HG03064 (cell line): ENCODE measurements at regions not wholly inside any gene's neighbourhood (a gene's known extent, or its start where the extent isn't known, plus 50 kb on each side); places are given as distances from the start of the nearest gene placed in this dataset.
"Not testable (repeated sequence)": the region's sequence is repeated elsewhere in the genome, so short reads cannot be mapped to it uniquely, and the experiment has no call there.

Experiments
- ATAC-seq: cut with Tn5 transposase; IDR thresholded peaks from one replicate; pipeline ENCODE4 v1.9.1; 2021; ENCODE audit warnings: low read depth; ENCODE audit not compliant: unreplicated experiment

GRCh38 chr13:65629926-65630325 is 1600.2 kb downstream of the PCDH9 start:
- no peak for ATAC-seq

- ATAC-seq, result no peak
Measured at GRCh38 chr13:65623148-65623547, 1607.0 kb downstream of the PCDH9 start.

- no peak for ATAC-seq
Measured at GRCh38 chr13:65615506-65615905, 1614.6 kb downstream of the PCDH9 start.

GRCh38 chr13:65613004-65613403 is 1617.1 kb downstream of the PCDH9 start:
- no peak for ATAC-seq

GRCh38 chr13:65609350-65609749 is 1620.8 kb downstream of the PCDH9 start:
- ATAC-seq, result no peak

- no peak for ATAC-seq
Measured at GRCh38 chr13:65606622-65607021, 1623.5 kb downstream of the PCDH9 start.

GRCh38 chr13:65605396-65605795 is 1624.7 kb downstream of the PCDH9 start:
- ATAC-seq, result no peak

- no peak for ATAC-seq
Measured at GRCh38 chr13:65603160-65603559, 1627.0 kb downstream of the PCDH9 start.

- ATAC-seq, result no peak
Measured at GRCh38 chr13:65601855-65602254, 1628.3 kb downstream of the PCDH9 start.

GRCh38 chr13:65600702-65601101 is 1629.4 kb downstream of the PCDH9 start:
- no peak for ATAC-seq

GRCh38 chr13:65597839-65598818 is 1632.0 kb downstream of the PCDH9 start:
- ATAC-seq, result no peak

- ATAC-seq, result no peak
Measured at GRCh38 chr13:65595916-65596315, 1634.2 kb downstream of the PCDH9 start.

- ATAC-seq, result no peak
Measured at GRCh38 chr13:65594298-65594781, 1635.8 kb downstream of the PCDH9 start.

- no peak for ATAC-seq
Measured at GRCh38 chr13:65593298-65593874, 1636.8 kb downstream of the PCDH9 start.

GRCh38 chr13:65592731-65593130 is 1637.4 kb downstream of the PCDH9 start:
- no peak for ATAC-seq

- no peak for ATAC-seq
Measured at GRCh38 chr13:65585346-65585745, 1644.8 kb downstream of the PCDH9 start.

GRCh38 chr13:65584126-65584525 is 1646.0 kb downstream of the PCDH9 start:
- no peak for ATAC-seq

GRCh38 chr13:65582160-65582559 is 1648.0 kb downstream of the PCDH9 start:
- ATAC-seq, result no peak

GRCh38 chr13:65564561-65564960 is 1665.6 kb downstream of the PCDH9 start:
- not testable (repeated sequence) for ATAC-seq

GRCh38 chr13:65562305-65562704 is 1667.8 kb downstream of the PCDH9 start:
- ATAC-seq, result no peak

- no peak for ATAC-seq
Measured at GRCh38 chr13:65560936-65561335, 1669.2 kb downstream of the PCDH9 start.

- ATAC-seq, result no peak
Measured at GRCh38 chr13:65555962-65556361, 1674.2 kb downstream of the PCDH9 start.
